ENCODE measurements at regions not wholly inside any gene's neighbourhood (a gene's known extent, or its start where the extent isn't known, plus 50 kb on each side); places are given as distances from the start of the nearest gene placed in this dataset.

- TF ChIP-seq MAX (IDR thresholded peaks at IDR 0.05), result no peak
- TF ChIP-seq TEAD4 (IDR thresholded peaks at IDR 0.05), result no peak
- no peak for TF ChIP-seq CEBPB (IDR thresholded peaks at IDR 0.05)
- TF ChIP-seq NFIC (IDR thresholded peaks at IDR 0.05), result no peak
- no peak for TF ChIP-seq EP300 (IDR thresholded peaks at IDR 0.05; ENCODE audit: borderline replicate concordance)
- TF ChIP-seq RAD21 (IDR thresholded peaks at IDR 0.05; ENCODE audit: low read depth), result no peak
- no peak for TF ChIP-seq TCF12 (IDR thresholded peaks at IDR 0.05; ENCODE audit: low read depth)
- TF ChIP-seq CREB1 (IDR thresholded peaks at IDR 0.05; ENCODE audit: low read depth), result no peak
- TF ChIP-seq USF1 (IDR thresholded peaks at IDR 0.05), result no peak
- no peak for TF ChIP-seq FOXM1 (IDR thresholded peaks at IDR 0.05; ENCODE audit: borderline replicate concordance, low read depth)
- no peak for TF ChIP-seq EGR1 (IDR thresholded peaks at IDR 0.05)
- TF ChIP-seq YY1 (IDR thresholded peaks at IDR 0.05; ENCODE audit: low read depth), result no peak
- no peak for TF ChIP-seq ZBTB7A (IDR thresholded peaks at IDR 0.05; ENCODE audit: low read depth)
- TF ChIP-seq TAF1 (IDR thresholded peaks at IDR 0.05; ENCODE audit: low read depth), result no peak
- TF ChIP-seq REST (IDR thresholded peaks at IDR 0.05; ENCODE audit: low read depth), result no peak
Measured at GRCh38 chr12:107529991-107530390, 155.6 kb upstream of the PWP1 start.

GRCh38 chr12:107530701-107531100 is 154.9 kb upstream of the PWP1 start:
- no peak for TF ChIP-seq CEBPB (IDR thresholded peaks at IDR 0.05)
- no peak for TF ChIP-seq MAX (IDR thresholded peaks at IDR 0.05)
- TF ChIP-seq YY1 (IDR thresholded peaks at IDR 0.05; ENCODE audit: low read depth), result no peak
- no peak for TF ChIP-seq TAF1 (IDR thresholded peaks at IDR 0.05; ENCODE audit: low read depth)
- no peak for TF ChIP-seq ZBTB7A (IDR thresholded peaks at IDR 0.05; ENCODE audit: low read depth)
- no peak for TF ChIP-seq EGR1 (IDR thresholded peaks at IDR 0.05)
- no peak for TF ChIP-seq FOXM1 (IDR thresholded peaks at IDR 0.05; ENCODE audit: borderline replicate concordance, low read depth)
- TF ChIP-seq REST (IDR thresholded peaks at IDR 0.05; ENCODE audit: low read depth), result no peak
- TF ChIP-seq RAD21 (IDR thresholded peaks at IDR 0.05; ENCODE audit: low read depth), result no peak
- no peak for TF ChIP-seq CREB1 (IDR thresholded peaks at IDR 0.05; ENCODE audit: low read depth)

- no peak for TF ChIP-seq YY1 (IDR thresholded peaks at IDR 0.05; ENCODE audit: low read depth)
- TF ChIP-seq REST (IDR thresholded peaks at IDR 0.05; ENCODE audit: low read depth), result no peak
- no peak for TF ChIP-seq TAF1 (IDR thresholded peaks at IDR 0.05; ENCODE audit: low read depth)
- TF ChIP-seq CREB1 (IDR thresholded peaks at IDR 0.05; ENCODE audit: low read depth), result no peak
- TF ChIP-seq RAD21 (IDR thresholded peaks at IDR 0.05; ENCODE audit: low read depth), result no peak
- no peak for TF ChIP-seq EGR1 (IDR thresholded peaks at IDR 0.05)
- TF ChIP-seq TCF12 (IDR thresholded peaks at IDR 0.05; ENCODE audit: low read depth), result no peak
- TF ChIP-seq ZBTB7A (IDR thresholded peaks at IDR 0.05; ENCODE audit: low read depth), result no peak
- no peak for TF ChIP-seq CEBPB (IDR thresholded peaks at IDR 0.05)
- no peak for TF ChIP-seq NFIC (IDR thresholded peaks at IDR 0.05)
- no peak for TF ChIP-seq MAX (IDR thresholded peaks at IDR 0.05)
- no peak for TF ChIP-seq USF1 (IDR thresholded peaks at IDR 0.05)
- TF ChIP-seq TEAD4 (IDR thresholded peaks at IDR 0.05), result no peak
- TF ChIP-seq EP300 (IDR thresholded peaks at IDR 0.05; ENCODE audit: borderline replicate concordance), result no peak
- TF ChIP-seq FOXM1 (IDR thresholded peaks at IDR 0.05; ENCODE audit: borderline replicate concordance, low read depth), result no peak
Measured at GRCh38 chr12:107533218-107533617, 152.4 kb upstream of the PWP1 start.

GRCh38 chr12:107536613-107537012 is 149.0 kb upstream of the PWP1 start:
- TF ChIP-seq MAX (IDR thresholded peaks at IDR 0.05) (no peak), CEBPB (IDR thresholded peaks at IDR 0.05) (no peak), REST (IDR thresholded peaks at IDR 0.05; ENCODE audit: low read depth) (no peak), EGR1 (IDR thresholded peaks at IDR 0.05) (no peak), CREB1 (IDR thresholded peaks at IDR 0.05; ENCODE audit: low read depth) (no peak), TEAD4 (IDR thresholded peaks at IDR 0.05) (no peak)

Measured in Ishikawa (cell line).